MV-4-11 (cell line): ENCODE measurements at regions not wholly inside any gene's neighbourhood (a gene's known extent, or its start where the extent isn't known, plus 50 kb on each side); places are given as distances from the start of the nearest gene placed in this dataset.

Experiments
- DNase-seq: peaks from one replicate; lab custom pipeline; 2025; lab: John Stamatoyannopoulos, UW

- DNase-seq = no peak
Observed at GRCh38 chr5:133854554-133854953, 113.9 kb downstream of the C5orf15 start.

- no peak for DNase-seq
Observed at GRCh38 chr5:133853646-133854365, 114.6 kb downstream of the C5orf15 start.

DNA sequence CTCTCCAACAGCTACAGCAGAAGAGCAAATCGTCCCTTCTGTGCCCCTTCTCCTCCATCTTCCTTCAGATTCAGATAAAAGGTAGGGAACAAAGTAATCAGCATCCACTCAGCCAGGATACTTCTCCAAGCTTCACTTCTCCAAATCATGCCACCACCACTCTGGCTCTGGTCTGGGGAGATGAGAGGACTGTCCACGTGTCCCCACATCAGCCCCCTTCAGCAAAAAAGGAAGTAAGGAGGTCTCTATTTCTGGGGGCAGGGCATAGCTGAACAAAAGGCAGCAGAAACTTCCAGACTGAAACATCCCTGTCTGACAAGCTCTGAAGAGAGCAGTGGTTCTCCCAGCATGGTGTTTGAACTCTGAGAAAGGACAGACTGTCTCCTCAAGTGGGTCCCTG, 116.9 kb downstream of the C5orf15 start:
- DNase-seq = peak; percentile 22

- DNase-seq = no peak
Observed at GRCh38 chr5:133850811-133851210, 117.6 kb downstream of the C5orf15 start.

DNA sequence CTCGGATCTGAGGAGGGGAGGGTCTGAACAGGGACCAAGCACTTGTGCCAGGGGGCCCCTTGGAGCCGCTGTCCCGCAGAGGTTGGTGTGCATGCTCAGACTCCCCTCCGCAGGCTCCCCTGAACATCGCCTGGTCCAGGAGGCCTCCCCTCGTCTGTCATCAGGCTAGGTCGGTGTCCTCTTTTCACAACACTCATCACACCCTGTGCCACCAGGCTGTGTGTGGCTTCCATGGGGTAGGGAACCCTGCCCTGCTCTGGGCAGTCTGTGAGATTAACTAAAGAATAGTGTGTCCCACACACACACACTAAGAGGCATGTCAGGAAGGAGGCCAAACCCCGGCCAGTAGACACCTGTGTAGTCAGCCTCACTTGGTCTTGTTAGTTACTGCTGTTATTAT, 119.3 kb downstream of the C5orf15 start:
- DNase-seq = no peak

DNA sequence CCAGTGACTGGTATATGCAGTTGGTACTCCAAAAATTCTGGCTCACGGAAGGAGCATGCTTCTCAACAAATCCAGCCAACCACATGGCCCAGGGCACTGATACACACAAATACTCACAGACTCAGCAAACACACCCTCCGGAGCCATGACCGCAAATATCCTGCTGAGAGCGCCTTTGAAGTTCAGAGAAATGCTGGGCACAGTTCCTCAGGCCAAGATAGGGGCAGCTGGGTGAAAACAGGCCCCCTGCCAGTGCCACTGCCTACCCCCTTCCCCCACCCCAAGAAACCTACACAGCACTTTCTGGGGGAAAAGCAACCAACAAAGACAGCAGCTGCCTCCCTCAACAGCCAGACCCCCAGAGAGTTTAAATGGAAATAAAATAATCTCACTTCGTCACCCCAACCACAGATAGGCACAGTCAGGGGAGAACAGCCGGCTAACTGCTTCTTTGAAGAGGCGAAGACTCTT, 120.0 kb downstream of the C5orf15 start:
- no peak for DNase-seq

DNA sequence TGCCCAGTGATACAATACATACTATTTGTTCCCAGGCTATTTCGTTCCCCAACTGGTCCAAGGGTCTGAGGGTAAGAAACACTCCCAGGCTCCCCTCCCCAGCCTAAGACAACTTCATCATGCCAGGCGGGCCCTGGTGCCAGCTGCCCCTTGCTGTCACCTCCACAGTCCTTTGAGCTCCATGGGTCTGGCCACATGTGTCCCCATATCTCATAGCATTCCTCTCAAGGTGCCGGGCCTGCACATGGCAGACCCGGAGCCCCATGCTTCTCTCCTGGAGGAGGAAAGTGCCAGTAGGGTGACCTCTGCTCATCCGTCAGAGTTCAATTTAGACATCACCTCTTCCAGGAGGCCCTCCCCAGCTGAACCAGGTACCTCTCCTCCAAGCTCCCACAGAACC, 120.5 kb downstream of the C5orf15 start:
- no peak for DNase-seq

DNA sequence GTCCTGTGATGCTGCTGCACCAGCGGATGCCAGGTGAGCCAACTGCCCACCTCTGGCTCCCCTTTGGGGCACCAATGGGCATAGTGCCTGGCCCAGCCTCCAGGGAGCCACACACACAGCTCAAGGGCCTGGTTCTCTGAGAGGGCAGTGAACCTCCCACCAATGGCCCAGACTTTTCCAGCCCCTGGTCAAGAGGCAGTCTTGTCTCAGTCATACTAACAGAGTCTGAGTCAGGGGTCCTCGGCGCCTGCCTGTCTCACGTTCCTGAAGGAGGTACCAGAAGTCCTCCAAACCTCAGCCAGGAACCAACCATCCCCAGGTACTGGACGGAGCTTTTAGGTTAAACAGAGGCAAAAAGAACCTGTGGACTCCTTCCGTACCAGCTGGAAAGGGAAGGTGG, 121.1 kb downstream of the C5orf15 start:
- no peak for DNase-seq

DNA sequence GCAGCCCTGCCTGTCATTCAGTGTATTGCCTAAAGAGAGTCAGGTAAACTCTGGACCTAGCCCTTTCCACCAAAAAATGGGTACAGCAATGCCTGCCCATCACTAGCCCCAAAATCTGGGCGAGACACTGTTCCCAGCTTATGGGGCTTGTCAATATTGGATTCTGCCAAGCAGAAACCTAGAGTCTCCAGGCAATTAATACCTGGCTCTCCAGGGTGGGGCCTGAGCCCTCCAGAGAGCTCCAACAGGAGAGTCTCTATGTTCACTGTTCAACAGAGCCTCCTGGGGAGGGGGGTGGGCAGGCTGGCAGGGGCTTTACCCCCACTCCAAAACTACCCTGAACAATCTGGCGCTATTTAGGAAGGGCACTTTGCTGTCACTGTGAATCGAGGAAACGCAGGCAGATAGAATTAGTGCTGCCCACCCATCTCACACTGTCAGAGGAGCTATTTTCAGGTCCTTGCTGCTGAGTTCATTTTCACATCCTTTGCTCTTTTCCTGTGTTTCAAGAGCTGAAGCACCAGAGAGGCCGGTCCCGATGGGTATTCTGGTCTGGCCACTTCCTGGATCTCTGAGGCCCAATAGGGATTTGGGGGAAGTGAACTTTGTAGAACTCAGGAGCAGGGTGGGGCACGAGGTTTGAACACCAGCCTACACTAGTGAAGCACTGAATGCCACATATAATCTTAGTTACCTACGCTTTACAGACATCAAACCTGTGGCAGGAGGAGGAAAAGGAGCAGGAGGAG, 121.8 kb downstream of the C5orf15 start:
- peak; percentile 56 for DNase-seq

GRCh38 chr5:133845271-133845670, 123.2 kb downstream of the C5orf15 start:
- DNase-seq = no peak

DNA sequence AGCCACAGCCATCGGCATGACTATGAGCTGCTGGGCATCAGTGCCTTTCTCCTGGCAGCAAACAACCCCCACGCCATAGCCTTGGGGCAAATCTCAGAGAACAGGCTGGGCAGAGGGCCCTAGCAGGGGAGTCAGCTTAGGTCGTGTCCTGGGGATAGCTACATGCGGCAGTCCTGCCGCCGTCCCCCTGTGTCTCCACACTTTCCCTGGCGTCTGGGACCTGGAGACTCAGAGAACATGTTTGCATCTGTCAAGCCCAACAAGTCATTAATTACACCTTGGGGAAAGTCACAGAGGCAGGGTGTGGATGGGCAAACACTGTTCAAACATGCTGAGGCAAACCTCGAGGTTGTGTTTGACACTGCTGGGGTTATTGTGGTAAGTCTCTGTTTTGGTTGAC, 123.6 kb downstream of the C5orf15 start:
- no peak for DNase-seq

- DNase-seq = no peak
Observed at GRCh38 chr5:133843911-133844310, 124.5 kb downstream of the C5orf15 start.

DNA sequence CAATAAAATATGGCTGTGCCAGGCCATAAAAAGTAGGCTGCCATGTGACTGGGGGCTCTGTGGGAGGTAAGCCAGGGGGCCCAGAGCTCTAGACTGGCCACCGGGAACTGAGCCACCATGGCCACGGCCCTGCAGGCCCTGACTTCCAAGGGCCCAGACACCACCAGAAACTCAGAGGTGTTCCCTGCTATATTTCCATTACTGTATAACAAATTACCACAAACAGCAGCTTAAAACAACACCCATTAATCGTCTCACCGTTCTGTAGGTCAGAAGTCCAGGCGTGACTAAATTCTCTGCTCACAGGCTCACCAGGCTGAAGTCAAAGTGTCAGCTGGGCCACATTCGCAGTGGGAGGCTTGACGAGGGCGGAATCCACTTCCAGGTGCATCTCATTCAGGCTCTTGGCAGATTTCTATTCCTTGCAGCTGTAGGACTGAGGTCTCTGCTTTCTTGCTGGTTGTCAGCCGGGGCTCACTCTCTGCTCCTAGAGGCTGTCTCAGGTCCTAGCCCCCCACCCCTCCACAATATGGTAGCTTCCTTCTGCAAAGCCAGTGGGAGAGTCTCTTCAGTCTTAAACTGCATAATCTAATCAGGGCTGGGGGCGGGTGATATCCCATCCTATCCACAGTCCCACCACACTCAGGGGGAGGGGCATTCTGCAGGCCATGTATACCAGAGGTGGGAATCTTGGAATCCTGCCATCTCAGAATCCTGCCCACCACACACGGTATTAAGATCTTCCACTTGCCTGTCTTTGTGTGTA, 125.4 kb downstream of the C5orf15 start:
- DNase-seq = no peak

GRCh38 chr5:133841831-133842750, 126.3 kb downstream of the C5orf15 start:
- no peak for DNase-seq

DNA sequence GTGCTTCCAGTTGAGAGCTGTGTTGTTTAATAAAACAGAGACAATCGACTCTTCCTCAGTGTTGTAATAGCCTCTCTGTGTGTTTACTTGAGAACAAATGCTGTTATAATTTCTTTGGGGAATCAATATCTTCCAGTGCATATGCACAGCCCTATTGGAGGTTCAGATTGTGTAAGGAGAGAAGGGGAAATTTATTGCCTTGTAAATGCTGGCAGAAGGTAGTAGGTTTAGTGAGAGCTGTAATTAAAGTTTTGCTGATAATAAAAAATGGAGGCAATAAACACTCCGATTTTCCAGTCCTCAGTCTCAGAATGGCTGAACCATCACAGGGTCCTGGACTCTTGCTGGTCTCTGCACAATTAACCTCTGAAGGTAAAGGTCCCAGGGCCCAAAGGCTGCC, 128.3 kb downstream of the C5orf15 start:
- no peak for DNase-seq

DNA sequence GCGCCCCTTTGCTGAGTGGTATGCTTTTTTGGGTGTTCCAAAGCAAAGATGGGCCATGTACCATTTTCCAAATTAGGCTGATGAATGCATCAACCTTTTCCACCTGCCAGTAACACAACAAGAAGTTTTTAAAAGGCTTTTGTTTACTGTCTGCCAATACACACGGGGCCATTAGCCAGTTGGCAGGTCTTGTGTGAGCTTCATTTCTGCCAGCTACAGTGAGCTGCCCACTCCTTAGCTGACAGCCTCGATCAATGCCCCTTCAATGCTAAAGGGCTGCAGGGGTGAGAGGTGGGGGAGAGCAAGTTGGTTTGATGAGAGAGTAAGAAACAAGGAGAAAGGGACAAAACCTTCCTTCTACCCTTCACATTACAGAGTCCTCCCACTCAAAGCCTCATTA, 128.7 kb downstream of the C5orf15 start:
- no peak for DNase-seq

GRCh38 chr5:133839090-133839489, 129.3 kb downstream of the C5orf15 start:
- DNase-seq = no peak

- no peak for DNase-seq
Observed at GRCh38 chr5:133838286-133838685, 130.1 kb downstream of the C5orf15 start.

GRCh38 chr5:133831491-133832224, 136.8 kb downstream of the C5orf15 start:
- no peak for DNase-seq

GRCh38 chr5:133830911-133831310, 137.5 kb downstream of the C5orf15 start:
- DNase-seq = no peak

DNA sequence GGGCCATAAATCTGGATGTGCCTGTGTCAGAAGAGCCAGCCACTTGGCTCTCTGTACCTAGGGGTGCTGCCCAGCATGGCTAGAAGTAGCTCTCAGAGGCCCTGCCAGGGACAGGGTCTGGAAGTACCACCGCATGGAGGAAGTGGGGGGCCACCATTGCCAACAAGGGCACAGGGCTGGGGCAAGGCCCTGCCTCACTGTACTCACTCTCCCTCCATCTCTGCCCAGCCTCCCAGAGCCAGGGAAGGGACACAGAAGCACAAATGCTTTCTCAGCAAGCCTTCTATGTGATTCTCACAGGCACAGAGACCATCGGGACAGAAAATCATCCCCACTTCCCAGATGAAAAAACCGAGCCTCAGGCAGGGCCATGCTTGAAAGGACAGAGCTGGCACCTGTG, 138.1 kb downstream of the C5orf15 start:
- DNase-seq = no peak
